ENCODE measurements at regions not wholly inside any gene's neighbourhood (a gene's known extent, or its start where the extent isn't known, plus 50 kb on each side); places are given as distances from the start of the nearest gene placed in this dataset.
A peak's percentile ranks its signal among the peaks of the same experiment; 100 is the strongest.

DNA sequence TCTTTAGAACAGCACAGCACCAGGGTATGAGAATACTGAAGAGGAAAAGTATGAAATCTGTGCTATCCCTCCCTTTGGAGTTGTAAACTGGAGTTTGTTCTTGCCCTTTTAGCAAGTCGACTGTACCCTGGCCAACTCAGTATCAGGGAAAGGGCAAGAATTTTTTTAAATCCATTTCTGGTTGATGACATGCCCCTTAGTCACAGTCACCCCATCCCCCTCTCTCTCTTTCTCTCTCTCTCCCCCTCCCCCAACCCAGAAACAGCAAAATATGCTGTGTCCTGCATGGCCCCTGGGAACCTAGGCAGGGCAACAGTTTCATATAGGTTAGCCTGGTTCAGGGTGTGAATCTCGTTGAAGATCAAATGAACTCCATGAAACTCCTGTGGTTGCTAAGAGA, 177.7 kb upstream of the ADO start:
- H3K79me2 ChIP-seq (ENCODE audit: insufficient read depth, low read length), result no peaks in the 10 kb centered on the region
- H4K20me1 ChIP-seq (ENCODE audit: insufficient read depth, low read length), result no peaks in the 10 kb centered on the region
- H3K4me3 ChIP-seq (ENCODE audit: low read depth, low read length, poor library complexity, severe bottlenecking), result no peak overlapping the region
- no peaks in the 10 kb centered on the region for H3K9me2 ChIP-seq (ENCODE audit: low read depth, low read length)
- peaks cover 28% of the 10 kb centered on the region for H3K4me1 ChIP-seq (ENCODE audit: insufficient read depth, low read length, severe bottlenecking)
- H3K9ac ChIP-seq (ENCODE audit: low read length), result no peak overlapping the region
- H3K27me3 ChIP-seq (ENCODE audit: insufficient read depth, low read length), result no peaks in the 10 kb centered on the region
- TF ChIP-seq EZH2 (IDR thresholded peaks at IDR 0.05; ENCODE audit: borderline replicate concordance, low read length), result no peak
- TF ChIP-seq, protein P1, sequence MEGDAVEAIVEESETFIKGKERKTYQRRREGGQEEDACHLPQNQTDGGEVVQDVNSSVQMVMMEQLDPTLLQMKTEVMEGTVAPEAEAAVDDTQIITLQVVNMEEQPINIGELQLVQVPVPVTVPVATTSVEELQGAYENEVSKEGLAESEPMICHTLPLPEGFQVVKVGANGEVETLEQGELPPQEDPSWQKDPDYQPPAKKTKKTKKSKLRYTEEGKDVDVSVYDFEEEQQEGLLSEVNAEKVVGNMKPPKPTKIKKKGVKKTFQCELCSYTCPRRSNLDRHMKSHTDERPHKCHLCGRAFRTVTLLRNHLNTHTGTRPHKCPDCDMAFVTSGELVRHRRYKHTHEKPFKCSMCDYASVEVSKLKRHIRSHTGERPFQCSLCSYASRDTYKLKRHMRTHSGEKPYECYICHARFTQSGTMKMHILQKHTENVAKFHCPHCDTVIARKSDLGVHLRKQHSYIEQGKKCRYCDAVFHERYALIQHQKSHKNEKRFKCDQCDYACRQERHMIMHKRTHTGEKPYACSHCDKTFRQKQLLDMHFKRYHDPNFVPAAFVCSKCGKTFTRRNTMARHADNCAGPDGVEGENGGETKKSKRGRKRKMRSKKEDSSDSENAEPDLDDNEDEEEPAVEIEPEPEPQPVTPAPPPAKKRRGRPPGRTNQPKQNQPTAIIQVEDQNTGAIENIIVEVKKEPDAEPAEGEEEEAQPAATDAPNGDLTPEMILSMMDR (IDR thresholded peaks at IDR 0.05; ENCODE audit: low read length), result no peak
- no peaks in the 10 kb centered on the region for H3K9me3 ChIP-seq (ENCODE audit: low read length)
- H2AFZ ChIP-seq (ENCODE audit: low read length), result no peak overlapping the region
- no peaks in the 10 kb centered on the region for H3K36me3 ChIP-seq (ENCODE audit: insufficient read depth, low read length)
- no peak overlapping the region for H3K4me2 ChIP-seq (ENCODE audit: low read length)
- H3F3A ChIP-seq (ENCODE audit: insufficient read depth, low read length), result 0 out of 2 replicates have a peak, but pooled peaks cover 6% of the 10 kb centered on the region
- no peak overlapping the region for H3K27ac ChIP-seq (ENCODE audit: low read depth, low read length, poor library complexity, severe bottlenecking)

DNA sequence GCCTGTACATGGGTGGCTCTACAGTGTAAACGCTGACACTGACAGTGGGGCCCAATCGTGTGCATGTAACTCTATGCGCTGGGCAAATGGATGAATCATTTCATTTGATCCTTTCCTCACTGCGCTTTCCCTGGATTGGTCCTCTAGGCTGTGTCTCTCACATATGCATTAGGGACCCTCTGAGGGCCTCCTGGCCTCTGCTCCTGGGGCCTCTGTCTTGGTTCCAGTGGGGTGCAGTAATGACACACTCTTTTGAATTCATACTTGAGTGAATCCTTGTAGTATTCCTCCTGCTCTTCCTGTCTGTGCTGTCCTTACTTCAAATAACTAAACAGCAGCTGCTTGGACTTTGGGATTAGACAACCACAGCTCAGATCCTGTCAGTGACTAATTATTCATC, 176.5 kb upstream of the ADO start:
- no peaks in the 10 kb centered on the region for H4K20me1 ChIP-seq (ENCODE audit: insufficient read depth, low read length)

DNA sequence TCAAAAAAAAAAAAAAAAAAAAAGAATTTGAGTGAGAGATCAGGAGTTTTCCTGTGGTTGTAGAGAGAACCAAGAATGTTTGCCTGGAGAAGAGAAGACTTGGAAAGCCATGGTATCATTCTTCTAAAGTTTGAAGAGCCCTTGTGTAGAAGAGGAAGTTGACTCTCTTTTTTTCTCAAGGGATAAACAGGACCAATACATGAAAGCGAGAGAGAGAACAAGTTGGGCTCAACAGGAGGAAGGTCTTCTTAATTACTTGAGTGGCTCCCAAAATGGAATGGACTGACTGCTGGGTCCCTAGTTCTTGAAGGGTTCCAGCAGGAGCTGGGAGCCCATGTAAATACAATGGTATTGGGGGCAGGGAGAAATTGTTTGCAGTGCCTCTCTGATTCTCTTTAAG, 173.3 kb upstream of the ADO start:
- no peaks in the 10 kb centered on the region for H4K20me1 ChIP-seq (ENCODE audit: insufficient read depth, low read length)
- no peak overlapping the region for H2AFZ ChIP-seq (ENCODE audit: low read length)
- H3K4me2 ChIP-seq (ENCODE audit: low read length), result no peak overlapping the region
- TF ChIP-seq, protein P1 (IDR thresholded peaks at IDR 0.05; ENCODE audit: low read length), result no peak
- TF ChIP-seq EZH2 (IDR thresholded peaks at IDR 0.05; ENCODE audit: borderline replicate concordance, low read length), result no peak
- H3K9me2 ChIP-seq (ENCODE audit: low read depth, low read length), result no peaks in the 10 kb centered on the region
- H3K27me3 ChIP-seq (ENCODE audit: insufficient read depth, low read length), result no peaks in the 10 kb centered on the region
- H3K9me3 ChIP-seq (ENCODE audit: low read length), result no peaks in the 10 kb centered on the region
- 0 out of 2 replicates have a peak, but pooled peaks cover 6% of the 10 kb centered on the region for H3F3A ChIP-seq (ENCODE audit: insufficient read depth, low read length)
- no peaks in the 10 kb centered on the region for H3K36me3 ChIP-seq (ENCODE audit: insufficient read depth, low read length)
- no peak overlapping the region for H3K9ac ChIP-seq (ENCODE audit: low read length)
- no peaks in the 10 kb centered on the region for H3K79me2 ChIP-seq (ENCODE audit: insufficient read depth, low read length)
- H3K4me1 ChIP-seq (ENCODE audit: insufficient read depth, low read length, severe bottlenecking), result peaks cover 43% of the 10 kb centered on the region
- peak overlapping the region; percentile 71 for H3K27ac ChIP-seq (ENCODE audit: low read depth, low read length, poor library complexity, severe bottlenecking)
- no peak overlapping the region for H3K4me3 ChIP-seq (ENCODE audit: low read depth, low read length, poor library complexity, severe bottlenecking)

More for the DNA sequence above, 176.5 kb upstream of the ADO start:
- Histone ChIP-seq H3K79me2 (ENCODE audit: insufficient read depth, low read length) (no peaks in the 10 kb centered on the region), H3K4me3 (ENCODE audit: low read depth, low read length, poor library complexity, severe bottlenecking) (no peak overlapping the region), H2AFZ (ENCODE audit: low read length) (no peak overlapping the region), H3K4me1 (ENCODE audit: insufficient read depth, low read length, severe bottlenecking) (peaks cover 40% of the 10 kb centered on the region), H3K27ac (ENCODE audit: low read depth, low read length, poor library complexity, severe bottlenecking) (no peak overlapping the region), H3K9me2 (ENCODE audit: low read depth, low read length) (no peaks in the 10 kb centered on the region), H3K27me3 (ENCODE audit: insufficient read depth, low read length) (no peaks in the 10 kb centered on the region), H3F3A (ENCODE audit: insufficient read depth, low read length) (0 out of 2 replicates have a peak, but pooled peaks cover 6% of the 10 kb centered on the region), H3K4me2 (ENCODE audit: low read length) (no peak overlapping the region), H3K9me3 (ENCODE audit: low read length) (no peaks in the 10 kb centered on the region), H3K36me3 (ENCODE audit: insufficient read depth, low read length) (no peaks in the 10 kb centered on the region), H3K9ac (ENCODE audit: low read length) (no peak overlapping the region)
- TF ChIP-seq EZH2 (IDR thresholded peaks at IDR 0.05; ENCODE audit: borderline replicate concordance, low read length), result no peak
- TF ChIP-seq, protein P1 (IDR thresholded peaks at IDR 0.05; ENCODE audit: low read length), result no peak

Measured in OCI-LY1 (cell line).